Glomerular visceral epithelial cell (primary cell): ENCODE measurements at regions not wholly inside any gene's neighbourhood (a gene's known extent, or its start where the extent isn't known, plus 50 kb on each side); places are given as distances from the start of the nearest gene placed in this dataset.
"Not testable (repeated sequence)": the region's sequence is repeated elsewhere in the genome, so short reads cannot be mapped to it uniquely, and the experiment has no call there.

Experiments used
- DNase-seq: peaks from one replicate; pipeline ENCODE4 v3.0.0-alpha.2; 2016; ENCODE audit errors: extremely low spot score

GRCh38 chr3:20482350-20482749 is 296.3 kb upstream of the SGO1 start:
- no peak for DNase-seq

GRCh38 chr3:20480786-20481365 is 294.9 kb upstream of the SGO1 start:
- DNase-seq: no peak

- no peak for DNase-seq
Measured at GRCh38 chr3:20478436-20478835, 292.4 kb upstream of the SGO1 start.

GRCh38 chr3:20464237-20464636 is 278.2 kb upstream of the SGO1 start:
- not testable (repeated sequence) for DNase-seq

GRCh38 chr3:20462723-20463122 is 276.7 kb upstream of the SGO1 start:
- no peak for DNase-seq

- DNase-seq: no peak
Measured at GRCh38 chr3:20462226-20462625, 276.2 kb upstream of the SGO1 start.

GRCh38 chr3:20458994-20459716 is 273.1 kb upstream of the SGO1 start:
- DNase-seq: no peak

- DNase-seq: no peak
Measured at GRCh38 chr3:20456511-20456910, 270.5 kb upstream of the SGO1 start.

GRCh38 chr3:20451170-20451569 is 265.2 kb upstream of the SGO1 start:
- no peak for DNase-seq

- no peak for DNase-seq
Measured at GRCh38 chr3:20450611-20451010, 264.6 kb upstream of the SGO1 start.

GRCh38 chr3:20442846-20443245 is 256.8 kb upstream of the SGO1 start:
- no peak for DNase-seq

- not testable (repeated sequence) for DNase-seq
Measured at GRCh38 chr3:20427268-20427667, 241.3 kb upstream of the SGO1 start.

- no peak for DNase-seq
Measured at GRCh38 chr3:20425138-20425537, 239.1 kb upstream of the SGO1 start.

- no peak for DNase-seq
Measured at GRCh38 chr3:20424086-20424485, 238.1 kb upstream of the SGO1 start.

GRCh38 chr3:20422391-20422790 is 236.4 kb upstream of the SGO1 start:
- DNase-seq: no peak

- DNase-seq: no peak
Measured at GRCh38 chr3:20417388-20418108, 231.5 kb upstream of the SGO1 start.

GRCh38 chr3:20406611-20407011 is 220.6 kb upstream of the SGO1 start:
- peak; percentile 80 for DNase-seq

- DNase-seq: peak; percentile 64
Measured at GRCh38 chr3:20405744-20406143, 219.7 kb upstream of the SGO1 start.

- DNase-seq: no peak
Measured at GRCh38 chr3:20405231-20405630, 219.2 kb upstream of the SGO1 start.

GRCh38 chr3:20404741-20405100 is 218.7 kb upstream of the SGO1 start:
- no peak for DNase-seq

GRCh38 chr3:20403986-20404740 is 218.2 kb upstream of the SGO1 start:
- no peak for DNase-seq

- no peak for DNase-seq
Measured at GRCh38 chr3:20401253-20401652, 215.2 kb upstream of the SGO1 start.
